ENCODE measurements at regions not wholly inside any gene's neighbourhood (a gene's known extent, or its start where the extent isn't known, plus 50 kb on each side); places are given as distances from the start of the nearest gene placed in this dataset.

GRCh38 chr11:45534132-45534531 lies 131.3 kb downstream of the CHST1 start:
- TF ChIP-seq CTCF (IDR thresholded peaks at IDR 0.05) (no peak), POLR2A (IDR thresholded peaks at IDR 0.05) (no peak)
